HEK293 (cell line): ENCODE measurements at regions not wholly inside any gene's neighbourhood (a gene's known extent, or its start where the extent isn't known, plus 50 kb on each side); places are given as distances from the start of the nearest gene placed in this dataset.

Source experiments
- ZNF426 ChIP-seq: fragments of 450-650 bp; formaldehyde crosslinking; IDR thresholded peaks from 2 replicates; pipeline ENCODE4 v1.5.1; 2017; ENCODE audit warnings: missing biosample characterization, missing genetic modification characterization, mild to moderate bottlenecking, inconsistent platforms, moderate library complexity
- ZNF433 ChIP-seq: fragments of 450-650 bp; formaldehyde crosslinking; IDR thresholded peaks from 2 replicates; pipeline ENCODE4 v1.5.1; 2016; ENCODE audit warnings: missing biosample characterization, missing genetic modification characterization, low read depth
- ZSCAN16 ChIP-seq: fragments of 450-650 bp; formaldehyde crosslinking; IDR thresholded peaks from 2 replicates; pipeline ENCODE4 v1.5.1; 2016; ENCODE audit warnings: missing biosample characterization, missing genetic modification characterization
- TF ChIP-seq, protein P1 (sequence below): fragments of 450-650 bp; formaldehyde crosslinking; IDR thresholded peaks from 2 replicates; pipeline ENCODE4 v1.5.1; 2016; ENCODE audit warnings: missing biosample characterization, missing genetic modification characterization
- TF ChIP-seq, protein P2 (sequence below): fragments of 450-650 bp; formaldehyde crosslinking; IDR thresholded peaks from 2 replicates; pipeline ENCODE4 v1.5.1; 2016; ENCODE audit warnings: missing biosample characterization, missing genetic modification characterization, borderline replicate concordance
- TF ChIP-seq, protein P3 (sequence below): fragments of 450-650 bp; formaldehyde crosslinking; IDR thresholded peaks from 2 replicates; pipeline ENCODE4 v1.5.1; 2016; ENCODE audit warnings: missing biosample characterization, missing genetic modification characterization

DNA sequence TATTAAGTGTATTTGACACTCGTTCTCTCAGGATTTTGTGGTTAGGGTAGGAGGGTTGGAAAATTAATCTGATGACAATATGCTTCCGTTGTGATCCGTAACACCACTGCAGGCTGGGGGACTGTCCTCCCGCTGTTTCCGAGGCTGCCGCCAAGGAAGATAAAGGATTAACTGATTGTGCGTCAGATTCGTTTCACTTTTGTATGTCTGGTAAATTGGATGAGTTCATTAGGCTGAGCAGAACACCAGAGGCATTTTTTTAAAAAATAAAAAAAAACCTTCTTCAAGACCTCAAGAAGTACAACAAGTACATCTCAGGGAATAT is 486.7 kb upstream of the SALL1 start:
- TF ChIP-seq, protein P1, sequence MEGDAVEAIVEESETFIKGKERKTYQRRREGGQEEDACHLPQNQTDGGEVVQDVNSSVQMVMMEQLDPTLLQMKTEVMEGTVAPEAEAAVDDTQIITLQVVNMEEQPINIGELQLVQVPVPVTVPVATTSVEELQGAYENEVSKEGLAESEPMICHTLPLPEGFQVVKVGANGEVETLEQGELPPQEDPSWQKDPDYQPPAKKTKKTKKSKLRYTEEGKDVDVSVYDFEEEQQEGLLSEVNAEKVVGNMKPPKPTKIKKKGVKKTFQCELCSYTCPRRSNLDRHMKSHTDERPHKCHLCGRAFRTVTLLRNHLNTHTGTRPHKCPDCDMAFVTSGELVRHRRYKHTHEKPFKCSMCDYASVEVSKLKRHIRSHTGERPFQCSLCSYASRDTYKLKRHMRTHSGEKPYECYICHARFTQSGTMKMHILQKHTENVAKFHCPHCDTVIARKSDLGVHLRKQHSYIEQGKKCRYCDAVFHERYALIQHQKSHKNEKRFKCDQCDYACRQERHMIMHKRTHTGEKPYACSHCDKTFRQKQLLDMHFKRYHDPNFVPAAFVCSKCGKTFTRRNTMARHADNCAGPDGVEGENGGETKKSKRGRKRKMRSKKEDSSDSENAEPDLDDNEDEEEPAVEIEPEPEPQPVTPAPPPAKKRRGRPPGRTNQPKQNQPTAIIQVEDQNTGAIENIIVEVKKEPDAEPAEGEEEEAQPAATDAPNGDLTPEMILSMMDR (tag by site-specific recombination): no peak
- TF ChIP-seq, protein P2, sequence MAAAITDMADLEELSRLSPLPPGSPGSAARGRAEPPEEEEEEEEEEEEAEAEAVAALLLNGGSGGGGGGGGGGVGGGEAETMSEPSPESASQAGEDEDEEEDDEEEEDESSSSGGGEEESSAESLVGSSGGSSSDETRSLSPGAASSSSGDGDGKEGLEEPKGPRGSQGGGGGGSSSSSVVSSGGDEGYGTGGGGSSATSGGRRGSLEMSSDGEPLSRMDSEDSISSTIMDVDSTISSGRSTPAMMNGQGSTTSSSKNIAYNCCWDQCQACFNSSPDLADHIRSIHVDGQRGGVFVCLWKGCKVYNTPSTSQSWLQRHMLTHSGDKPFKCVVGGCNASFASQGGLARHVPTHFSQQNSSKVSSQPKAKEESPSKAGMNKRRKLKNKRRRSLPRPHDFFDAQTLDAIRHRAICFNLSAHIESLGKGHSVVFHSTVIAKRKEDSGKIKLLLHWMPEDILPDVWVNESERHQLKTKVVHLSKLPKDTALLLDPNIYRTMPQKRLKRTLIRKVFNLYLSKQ (tag by site-specific recombination): no peak
- TF ChIP-seq ZNF433 (tag by site-specific recombination): no peak
- TF ChIP-seq, protein P3, sequence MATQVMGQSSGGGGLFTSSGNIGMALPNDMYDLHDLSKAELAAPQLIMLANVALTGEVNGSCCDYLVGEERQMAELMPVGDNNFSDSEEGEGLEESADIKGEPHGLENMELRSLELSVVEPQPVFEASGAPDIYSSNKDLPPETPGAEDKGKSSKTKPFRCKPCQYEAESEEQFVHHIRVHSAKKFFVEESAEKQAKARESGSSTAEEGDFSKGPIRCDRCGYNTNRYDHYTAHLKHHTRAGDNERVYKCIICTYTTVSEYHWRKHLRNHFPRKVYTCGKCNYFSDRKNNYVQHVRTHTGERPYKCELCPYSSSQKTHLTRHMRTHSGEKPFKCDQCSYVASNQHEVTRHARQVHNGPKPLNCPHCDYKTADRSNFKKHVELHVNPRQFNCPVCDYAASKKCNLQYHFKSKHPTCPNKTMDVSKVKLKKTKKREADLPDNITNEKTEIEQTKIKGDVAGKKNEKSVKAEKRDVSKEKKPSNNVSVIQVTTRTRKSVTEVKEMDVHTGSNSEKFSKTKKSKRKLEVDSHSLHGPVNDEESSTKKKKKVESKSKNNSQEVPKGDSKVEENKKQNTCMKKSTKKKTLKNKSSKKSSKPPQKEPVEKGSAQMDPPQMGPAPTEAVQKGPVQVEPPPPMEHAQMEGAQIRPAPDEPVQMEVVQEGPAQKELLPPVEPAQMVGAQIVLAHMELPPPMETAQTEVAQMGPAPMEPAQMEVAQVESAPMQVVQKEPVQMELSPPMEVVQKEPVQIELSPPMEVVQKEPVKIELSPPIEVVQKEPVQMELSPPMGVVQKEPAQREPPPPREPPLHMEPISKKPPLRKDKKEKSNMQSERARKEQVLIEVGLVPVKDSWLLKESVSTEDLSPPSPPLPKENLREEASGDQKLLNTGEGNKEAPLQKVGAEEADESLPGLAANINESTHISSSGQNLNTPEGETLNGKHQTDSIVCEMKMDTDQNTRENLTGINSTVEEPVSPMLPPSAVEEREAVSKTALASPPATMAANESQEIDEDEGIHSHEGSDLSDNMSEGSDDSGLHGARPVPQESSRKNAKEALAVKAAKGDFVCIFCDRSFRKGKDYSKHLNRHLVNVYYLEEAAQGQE (tag by site-specific recombination): no peak
- TF ChIP-seq ZSCAN16: no peak
- TF ChIP-seq ZNF426 (tag by site-specific recombination): no peak
